ENCODE measurements at regions not wholly inside any gene's neighbourhood (a gene's known extent, or its start where the extent isn't known, plus 50 kb on each side); places are given as distances from the start of the nearest gene placed in this dataset.

DNA sequence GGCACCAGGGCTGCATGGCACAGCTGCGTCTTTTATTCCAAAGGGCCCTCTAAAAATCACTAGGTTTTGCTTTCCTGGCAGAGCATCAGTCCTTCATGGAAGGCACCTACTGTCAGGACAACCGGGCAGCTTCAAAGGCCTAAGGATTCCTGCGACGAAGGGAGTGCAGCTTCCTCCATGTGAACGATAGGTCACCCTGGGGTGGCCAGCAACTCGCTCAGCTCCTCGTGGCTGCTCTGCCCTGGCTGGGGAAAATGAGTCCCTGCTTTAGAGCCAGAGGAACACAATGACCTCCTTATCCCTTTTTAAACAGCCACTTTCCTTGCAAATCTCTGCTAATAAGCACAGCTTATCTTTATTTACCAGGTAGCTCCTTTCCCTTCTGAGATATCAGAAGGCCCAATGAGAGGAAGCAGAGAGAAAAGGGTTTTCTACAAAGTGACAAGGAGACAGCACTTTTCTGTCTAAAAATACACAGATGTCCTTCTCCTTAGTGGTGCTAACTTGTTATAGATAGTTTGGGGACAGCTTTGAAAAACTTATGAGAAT, 71.6 kb upstream of the SMYD2 start:
- Histone ChIP-seq H3K9me3 (no peaks in the 10 kb centered on the region), H4K20me1 (ENCODE audit: insufficient read depth) (no peaks in the 10 kb centered on the region), H3K27ac (ENCODE audit: low read depth in 2 of 2, low read length in 1 of 2) (no peak overlapping the region), H3K79me2 (ENCODE audit: insufficient read depth) (no peaks in the 10 kb centered on the region), H3F3A (replicated peaks; ENCODE audit: insufficient read depth) (no peaks in the 10 kb centered on the region), H3K9ac (no peak overlapping the region), H3K4me1 (ENCODE audit: control insufficient read depth in 1 of 2, insufficient read depth in 2 of 2, low read depth in 1 of 2, low read length in 1 of 2) (peaks cover 0 to 2% of the 10 kb centered on the region in 2 experiments; a peak in 1 of 4 replicates), H3K36me3 (replicated peaks in 1 of 2; ENCODE audit: control insufficient read depth in 1 of 2, insufficient read depth in 2 of 2, low read length in 1 of 2) (no peaks in the 10 kb centered on the region), H3K27me3 (ENCODE audit: insufficient read depth) (no peaks in the 10 kb centered on the region), H3K9me2 (no peaks in the 10 kb centered on the region), H3K4me2 (no peak overlapping the region), H2AFZ (ENCODE audit: low read depth) (no peak overlapping the region), H3K4me3 (ENCODE audit: low read depth in 2 of 2, low read length in 1 of 2) (no peak overlapping the region)
- TF ChIP-seq, protein P1, sequence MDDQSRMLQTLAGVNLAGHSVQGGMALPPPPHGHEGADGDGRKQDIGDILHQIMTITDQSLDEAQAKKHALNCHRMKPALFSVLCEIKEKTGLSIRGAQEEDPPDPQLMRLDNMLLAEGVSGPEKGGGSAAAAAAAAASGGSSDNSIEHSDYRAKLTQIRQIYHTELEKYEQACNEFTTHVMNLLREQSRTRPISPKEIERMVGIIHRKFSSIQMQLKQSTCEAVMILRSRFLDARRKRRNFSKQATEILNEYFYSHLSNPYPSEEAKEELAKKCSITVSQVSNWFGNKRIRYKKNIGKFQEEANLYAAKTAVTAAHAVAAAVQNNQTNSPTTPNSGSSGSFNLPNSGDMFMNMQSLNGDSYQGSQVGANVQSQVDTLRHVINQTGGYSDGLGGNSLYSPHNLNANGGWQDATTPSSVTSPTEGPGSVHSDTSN (IDR thresholded peaks at IDR 0.05), result no peak
- TF ChIP-seq SMC3 (IDR thresholded peaks at IDR 0.05; ENCODE audit: low read depth, low read length) (no peak), GABPA (IDR thresholded peaks at IDR 0.05; ENCODE audit: low read depth) (no peak), TEAD4 (IDR thresholded peaks at IDR 0.05; ENCODE audit: borderline replicate concordance, insufficient read depth) (no peak)
- TF ChIP-seq, protein P2, sequence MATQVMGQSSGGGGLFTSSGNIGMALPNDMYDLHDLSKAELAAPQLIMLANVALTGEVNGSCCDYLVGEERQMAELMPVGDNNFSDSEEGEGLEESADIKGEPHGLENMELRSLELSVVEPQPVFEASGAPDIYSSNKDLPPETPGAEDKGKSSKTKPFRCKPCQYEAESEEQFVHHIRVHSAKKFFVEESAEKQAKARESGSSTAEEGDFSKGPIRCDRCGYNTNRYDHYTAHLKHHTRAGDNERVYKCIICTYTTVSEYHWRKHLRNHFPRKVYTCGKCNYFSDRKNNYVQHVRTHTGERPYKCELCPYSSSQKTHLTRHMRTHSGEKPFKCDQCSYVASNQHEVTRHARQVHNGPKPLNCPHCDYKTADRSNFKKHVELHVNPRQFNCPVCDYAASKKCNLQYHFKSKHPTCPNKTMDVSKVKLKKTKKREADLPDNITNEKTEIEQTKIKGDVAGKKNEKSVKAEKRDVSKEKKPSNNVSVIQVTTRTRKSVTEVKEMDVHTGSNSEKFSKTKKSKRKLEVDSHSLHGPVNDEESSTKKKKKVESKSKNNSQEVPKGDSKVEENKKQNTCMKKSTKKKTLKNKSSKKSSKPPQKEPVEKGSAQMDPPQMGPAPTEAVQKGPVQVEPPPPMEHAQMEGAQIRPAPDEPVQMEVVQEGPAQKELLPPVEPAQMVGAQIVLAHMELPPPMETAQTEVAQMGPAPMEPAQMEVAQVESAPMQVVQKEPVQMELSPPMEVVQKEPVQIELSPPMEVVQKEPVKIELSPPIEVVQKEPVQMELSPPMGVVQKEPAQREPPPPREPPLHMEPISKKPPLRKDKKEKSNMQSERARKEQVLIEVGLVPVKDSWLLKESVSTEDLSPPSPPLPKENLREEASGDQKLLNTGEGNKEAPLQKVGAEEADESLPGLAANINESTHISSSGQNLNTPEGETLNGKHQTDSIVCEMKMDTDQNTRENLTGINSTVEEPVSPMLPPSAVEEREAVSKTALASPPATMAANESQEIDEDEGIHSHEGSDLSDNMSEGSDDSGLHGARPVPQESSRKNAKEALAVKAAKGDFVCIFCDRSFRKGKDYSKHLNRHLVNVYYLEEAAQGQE (IDR thresholded peaks at IDR 0.05; ENCODE audit: low read depth, low read length), result no peak
- ChIA-PET CTCF (interaction anchor here (1.5 to 15.3 kb wide), 4 partner anchors 35 to 376 kb away, joined by 3 to 153 read pairs (median 11); no protein-coding TSS in a partner anchor), POLR2A (interaction anchor here (0.6 kb wide), 1 partner anchor 84 kb away, joined by 3 read pairs; no protein-coding TSS in a partner anchor)
- 87% methylated on average over 7 of the region's 7 CpGs for WGBS (ENCODE audit: low lambda C conversion rate)
- no peak for DNase-seq

DNA sequence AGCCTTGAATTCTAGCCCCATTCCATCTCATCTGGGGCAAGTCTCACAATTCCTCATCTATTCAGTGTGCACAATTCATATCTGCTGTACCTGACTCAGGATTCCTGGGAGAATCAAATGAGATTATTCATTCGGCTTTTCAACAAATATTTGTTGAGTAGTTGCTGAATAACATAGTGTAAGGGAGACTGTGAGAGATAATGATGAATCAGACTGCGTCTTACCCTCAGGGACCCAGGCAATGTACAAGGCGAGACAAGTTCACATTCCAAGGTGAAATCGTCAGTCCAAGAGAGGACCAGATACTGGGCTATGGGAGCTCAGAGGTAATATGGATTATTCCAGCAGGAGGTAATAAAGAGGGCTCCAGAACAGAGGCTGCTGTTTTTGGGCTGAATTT, 67.8 kb upstream of the SMYD2 start:
- no peak for DNase-seq
- TF ChIP-seq, protein P3, sequence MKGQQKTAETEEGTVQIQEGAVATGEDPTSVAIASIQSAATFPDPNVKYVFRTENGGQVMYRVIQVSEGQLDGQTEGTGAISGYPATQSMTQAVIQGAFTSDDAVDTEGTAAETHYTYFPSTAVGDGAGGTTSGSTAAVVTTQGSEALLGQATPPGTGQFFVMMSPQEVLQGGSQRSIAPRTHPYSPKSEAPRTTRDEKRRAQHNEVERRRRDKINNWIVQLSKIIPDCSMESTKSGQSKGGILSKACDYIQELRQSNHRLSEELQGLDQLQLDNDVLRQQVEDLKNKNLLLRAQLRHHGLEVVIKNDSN (IDR thresholded peaks at IDR 0.05; ENCODE audit: borderline replicate concordance, low read depth), result no peak
- TF ChIP-seq MEF2A (IDR thresholded peaks at IDR 0.05; ENCODE audit: borderline replicate concordance, low read depth) (no peak), RXRA (IDR thresholded peaks at IDR 0.05; ENCODE audit: borderline replicate concordance, low read depth) (no peak), POLR2AphosphoS5 (IDR thresholded peaks at IDR 0.05; ENCODE audit: low read depth, low read length) (no peak), TCF12 (IDR thresholded peaks at IDR 0.05) (no peak), RFX5 (IDR thresholded peaks at IDR 0.05; ENCODE audit: low read length) (no peak), NFIC (IDR thresholded peaks at IDR 0.05; ENCODE audit: borderline replicate concordance) (no peak), JUND (IDR thresholded peaks at IDR 0.05) (no peak), TAF1 (IDR thresholded peaks at IDR 0.05; ENCODE audit: borderline replicate concordance, low read depth, low read length) (no peak), EZH2phosphoT487 (IDR thresholded peaks at IDR 0.05; ENCODE audit: borderline replicate concordance, low read depth) (no peak), GABPA (IDR thresholded peaks at IDR 0.05; ENCODE audit: low read depth) (no peak), MXI1 (IDR thresholded peaks at IDR 0.05; ENCODE audit: low read depth, low read length) (no peak), NRF1 (IDR thresholded peaks at IDR 0.05; ENCODE audit: low read depth, low read length) (no peak), FOSL2 (IDR thresholded peaks at IDR 0.05; ENCODE audit: borderline replicate concordance, low read depth) (no peak), RAD21 (IDR thresholded peaks at IDR 0.05; ENCODE audit: low read length) (no peak), RCOR1 (IDR thresholded peaks at IDR 0.05; ENCODE audit: low read length) (no peak), TEAD4 (IDR thresholded peaks at IDR 0.05; ENCODE audit: borderline replicate concordance, insufficient read depth) (no peak)
- TF ChIP-seq, protein P4, sequence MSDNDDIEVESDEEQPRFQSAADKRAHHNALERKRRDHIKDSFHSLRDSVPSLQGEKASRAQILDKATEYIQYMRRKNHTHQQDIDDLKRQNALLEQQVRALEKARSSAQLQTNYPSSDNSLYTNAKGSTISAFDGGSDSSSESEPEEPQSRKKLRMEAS (IDR thresholded peaks at IDR 0.05; ENCODE audit: low read depth), result no peak
- H3F3A ChIP-seq (replicated peaks; ENCODE audit: insufficient read depth), result no peaks in the 10 kb centered on the region
- H3K79me2 ChIP-seq (ENCODE audit: insufficient read depth), result no peaks in the 10 kb centered on the region
- no peaks in the 10 kb centered on the region for H3K9me3 ChIP-seq
- H2AFZ ChIP-seq (ENCODE audit: low read depth), result no peak overlapping the region
- no peak overlapping the region for H3K4me2 ChIP-seq
- WGBS (ENCODE audit: low lambda C conversion rate), result 27% methylated on average over 4 of the region's 4 CpGs
- H3K9ac ChIP-seq, result no peak overlapping the region
- H4K20me1 ChIP-seq (ENCODE audit: insufficient read depth), result no peaks in the 10 kb centered on the region
- no peaks in the 10 kb centered on the region for H3K36me3 ChIP-seq (replicated peaks in 1 of 2; ENCODE audit: control insufficient read depth in 1 of 2, insufficient read depth in 2 of 2, low read length in 1 of 2)
- H3K9me2 ChIP-seq, result no peaks in the 10 kb centered on the region
- no peak overlapping the region for H3K27ac ChIP-seq (ENCODE audit: low read depth in 2 of 2, low read length in 1 of 2)
- H3K4me1 ChIP-seq (ENCODE audit: control insufficient read depth in 1 of 2, insufficient read depth in 2 of 2, low read depth in 1 of 2, low read length in 1 of 2), result peaks cover 0 to 3% of the 10 kb centered on the region in 2 experiments; a peak in 1 of 4 replicates
- H3K4me3 ChIP-seq (ENCODE audit: low read depth in 2 of 2, low read length in 1 of 2), result no peak overlapping the region
- ChIA-PET POLR2A (no interaction called here), CTCF (interaction anchor here (0.6 to 10.1 kb wide), 7 partner anchors 9 to 453 kb away, joined by 3 to 250 read pairs (median 3); no protein-coding TSS in a partner anchor)
- H3K27me3 ChIP-seq (ENCODE audit: insufficient read depth), result peaks cover 8% of the 10 kb centered on the region; the same call in 1 of the 2 replicates
